G401 (cell line): ENCODE measurements at regions not wholly inside any gene's neighbourhood (a gene's known extent, or its start where the extent isn't known, plus 50 kb on each side); places are given as distances from the start of the nearest gene placed in this dataset.

ENCODE experiments used
- DNase-seq: peaks from one replicate; pipeline ENCODE4 v3.0.0-alpha.2; 2015; ENCODE audit warnings: low spot score
- in situ Hi-C: cut with HindIII; loops from 2 replicates; pipeline ENCODE4 v1.10.0; 2016; ENCODE audit warnings: low sequenced_read_pairs, mixed read lengths

GRCh38 chr10:69715156-69715898 is 85.3 kb downstream of the FAM241B start:
- DNase-seq, result no peak
- in situ Hi-C loops, result no loop called here

- no peak for DNase-seq
- in situ Hi-C loops, result no loop called here
These were observed 85.7 kb upstream of the COL13A1 start for GRCh38 chr10:69715899-69716606.

GRCh38 chr10:69716711-69717560 is 84.8 kb upstream of the COL13A1 start:
- peak; percentile 70 for DNase-seq
- in situ Hi-C loops, result no loop called here

- DNase-seq, result no peak
- in situ Hi-C loops, result no loop called here
These were observed 82.8 kb upstream of the COL13A1 start for GRCh38 chr10:69718951-69719350.

GRCh38 chr10:69721690-69722310 is 79.9 kb upstream of the COL13A1 start:
- peak; percentile 61 for DNase-seq
- in situ Hi-C loops, result no loop called here

- in situ Hi-C loops, result no loop called here
These were observed 78.1 kb upstream of the COL13A1 start for GRCh38 chr10:69723653-69724052.

GRCh38 chr10:69726850-69727249 is 74.9 kb upstream of the COL13A1 start:
- DNase-seq, result no peak
- in situ Hi-C loops, result no loop called here

More at GRCh38 chr10:69723653-69724052, 78.1 kb upstream of the COL13A1 start:
- no peak for DNase-seq

- DNase-seq, result no peak
- in situ Hi-C loops, result no loop called here
These were observed 73.3 kb upstream of the COL13A1 start for GRCh38 chr10:69728335-69728870.

- DNase-seq, result no peak
- in situ Hi-C loops, result no loop called here
These were observed 72.2 kb upstream of the COL13A1 start for GRCh38 chr10:69729326-69730048.

GRCh38 chr10:69730251-69731156 is 71.2 kb upstream of the COL13A1 start:
- no peak for DNase-seq
- in situ Hi-C loops, result no loop called here

GRCh38 chr10:69731184-69731583 is 70.5 kb upstream of the COL13A1 start:
- in situ Hi-C loops, result no loop called here
- DNase-seq, result no peak

- in situ Hi-C loops, result no loop called here
- no peak for DNase-seq
These were observed 70.0 kb upstream of the COL13A1 start for GRCh38 chr10:69731698-69732097.

GRCh38 chr10:69732147-69732825 is 69.4 kb upstream of the COL13A1 start:
- DNase-seq, result peak; percentile 52
- in situ Hi-C loops, result no loop called here

- in situ Hi-C loops, result no loop called here
- no peak for DNase-seq
These were observed 68.9 kb upstream of the COL13A1 start for GRCh38 chr10:69732826-69733150.

- no peak for DNase-seq
- in situ Hi-C loops, result no loop called here
These were observed 67.9 kb upstream of the COL13A1 start for GRCh38 chr10:69733791-69734261.

- in situ Hi-C loops, result no loop called here
- no peak for DNase-seq
These were observed 67.3 kb upstream of the COL13A1 start for GRCh38 chr10:69734416-69734796.

GRCh38 chr10:69734797-69735468 is 66.8 kb upstream of the COL13A1 start:
- in situ Hi-C loops, result no loop called here
- no peak for DNase-seq
